ENCODE measurements at regions not wholly inside any gene's neighbourhood (a gene's known extent, or its start where the extent isn't known, plus 50 kb on each side); places are given as distances from the start of the nearest gene placed in this dataset.

- TF ChIP-seq, protein P1, sequence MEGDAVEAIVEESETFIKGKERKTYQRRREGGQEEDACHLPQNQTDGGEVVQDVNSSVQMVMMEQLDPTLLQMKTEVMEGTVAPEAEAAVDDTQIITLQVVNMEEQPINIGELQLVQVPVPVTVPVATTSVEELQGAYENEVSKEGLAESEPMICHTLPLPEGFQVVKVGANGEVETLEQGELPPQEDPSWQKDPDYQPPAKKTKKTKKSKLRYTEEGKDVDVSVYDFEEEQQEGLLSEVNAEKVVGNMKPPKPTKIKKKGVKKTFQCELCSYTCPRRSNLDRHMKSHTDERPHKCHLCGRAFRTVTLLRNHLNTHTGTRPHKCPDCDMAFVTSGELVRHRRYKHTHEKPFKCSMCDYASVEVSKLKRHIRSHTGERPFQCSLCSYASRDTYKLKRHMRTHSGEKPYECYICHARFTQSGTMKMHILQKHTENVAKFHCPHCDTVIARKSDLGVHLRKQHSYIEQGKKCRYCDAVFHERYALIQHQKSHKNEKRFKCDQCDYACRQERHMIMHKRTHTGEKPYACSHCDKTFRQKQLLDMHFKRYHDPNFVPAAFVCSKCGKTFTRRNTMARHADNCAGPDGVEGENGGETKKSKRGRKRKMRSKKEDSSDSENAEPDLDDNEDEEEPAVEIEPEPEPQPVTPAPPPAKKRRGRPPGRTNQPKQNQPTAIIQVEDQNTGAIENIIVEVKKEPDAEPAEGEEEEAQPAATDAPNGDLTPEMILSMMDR (conservative IDR thresholded peaks at IDR 0.05; ENCODE audit: low read length), result no peak
- no peak for TF ChIP-seq EZH2phosphoT487 (IDR thresholded peaks at IDR 0.05; ENCODE audit: borderline replicate concordance, low read depth, low read length)
Measured at GRCh38 chr5:167096816-167097215, 1194.6 kb upstream of the WWC1 start.
